ENCODE measurements at regions not wholly inside any gene's neighbourhood (a gene's known extent, or its start where the extent isn't known, plus 50 kb on each side); places are given as distances from the start of the nearest gene placed in this dataset.

DNA sequence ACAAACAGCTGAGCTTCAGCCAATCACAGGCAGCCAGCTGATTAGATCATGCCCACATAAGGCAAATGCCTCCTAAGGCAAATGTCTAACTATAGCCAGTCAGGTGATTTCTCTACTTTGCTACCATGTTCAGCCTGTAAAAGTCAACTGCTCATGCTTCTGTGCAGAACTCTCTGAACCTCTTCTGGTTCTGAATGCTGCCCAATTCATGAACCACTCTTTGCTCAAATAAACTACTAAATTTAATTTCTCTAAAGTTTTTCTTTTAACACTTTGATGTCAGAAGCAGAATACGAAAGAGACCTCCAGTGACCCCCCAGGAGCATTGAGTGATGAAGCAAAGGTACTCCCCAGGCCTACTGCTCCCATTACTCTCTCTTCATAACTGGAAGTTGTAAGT lies 240.7 kb upstream of the IPO5 start (continued):
- no peak for TF ChIP-seq REST (IDR thresholded peaks at IDR 0.05; ENCODE audit: unreplicated experiment)
- no peak for TF ChIP-seq POLR2AphosphoS5 (IDR thresholded peaks at IDR 0.05; ENCODE audit: low read depth)

- Mint-ChIP-seq H3K9me3 (0 out of 3 replicates have a peak, but pooled peaks cover 6% of the 10 kb centered on the region), H3K4me1 (no peaks in the 10 kb centered on the region), H3K36me3 (ENCODE audit: low read depth) (no peaks in the 10 kb centered on the region), H3K4me3 (no peak overlapping the region), H3K27ac (no peak overlapping the region), H3K27me3 (ENCODE audit: insufficient read depth, low read depth, poor library complexity) (no peaks in the 10 kb centered on the region)
- no peaks in the 10 kb centered on the region for H3K4me1 ChIP-seq (ENCODE audit: insufficient read depth)
- H4K20me1 ChIP-seq (replicated peaks; ENCODE audit: insufficient read depth), result no peaks in the 10 kb centered on the region
- ATAC-seq (no peak), DNase-seq (ENCODE audit: low spot score) (no peak)
- H3K79me2 ChIP-seq (replicated peaks; ENCODE audit: insufficient read depth), result no peaks in the 10 kb centered on the region
- H3K9me2 ChIP-seq (ENCODE audit: insufficient read depth), result no peaks in the 10 kb centered on the region
- no peaks in the 10 kb centered on the region for H3K27me3 ChIP-seq (ENCODE audit: insufficient read depth)
- H3K36me3 ChIP-seq (ENCODE audit: insufficient read depth), result no peaks in the 10 kb centered on the region
- H3F3A ChIP-seq (replicated peaks; ENCODE audit: low read depth), result no peaks in the 10 kb centered on the region
- no peak overlapping the region for H3K4me3 ChIP-seq
- no peak for TF ChIP-seq STAT1 (IDR thresholded peaks at IDR 0.05; ENCODE audit: unreplicated experiment)
- TF ChIP-seq, protein P1, sequence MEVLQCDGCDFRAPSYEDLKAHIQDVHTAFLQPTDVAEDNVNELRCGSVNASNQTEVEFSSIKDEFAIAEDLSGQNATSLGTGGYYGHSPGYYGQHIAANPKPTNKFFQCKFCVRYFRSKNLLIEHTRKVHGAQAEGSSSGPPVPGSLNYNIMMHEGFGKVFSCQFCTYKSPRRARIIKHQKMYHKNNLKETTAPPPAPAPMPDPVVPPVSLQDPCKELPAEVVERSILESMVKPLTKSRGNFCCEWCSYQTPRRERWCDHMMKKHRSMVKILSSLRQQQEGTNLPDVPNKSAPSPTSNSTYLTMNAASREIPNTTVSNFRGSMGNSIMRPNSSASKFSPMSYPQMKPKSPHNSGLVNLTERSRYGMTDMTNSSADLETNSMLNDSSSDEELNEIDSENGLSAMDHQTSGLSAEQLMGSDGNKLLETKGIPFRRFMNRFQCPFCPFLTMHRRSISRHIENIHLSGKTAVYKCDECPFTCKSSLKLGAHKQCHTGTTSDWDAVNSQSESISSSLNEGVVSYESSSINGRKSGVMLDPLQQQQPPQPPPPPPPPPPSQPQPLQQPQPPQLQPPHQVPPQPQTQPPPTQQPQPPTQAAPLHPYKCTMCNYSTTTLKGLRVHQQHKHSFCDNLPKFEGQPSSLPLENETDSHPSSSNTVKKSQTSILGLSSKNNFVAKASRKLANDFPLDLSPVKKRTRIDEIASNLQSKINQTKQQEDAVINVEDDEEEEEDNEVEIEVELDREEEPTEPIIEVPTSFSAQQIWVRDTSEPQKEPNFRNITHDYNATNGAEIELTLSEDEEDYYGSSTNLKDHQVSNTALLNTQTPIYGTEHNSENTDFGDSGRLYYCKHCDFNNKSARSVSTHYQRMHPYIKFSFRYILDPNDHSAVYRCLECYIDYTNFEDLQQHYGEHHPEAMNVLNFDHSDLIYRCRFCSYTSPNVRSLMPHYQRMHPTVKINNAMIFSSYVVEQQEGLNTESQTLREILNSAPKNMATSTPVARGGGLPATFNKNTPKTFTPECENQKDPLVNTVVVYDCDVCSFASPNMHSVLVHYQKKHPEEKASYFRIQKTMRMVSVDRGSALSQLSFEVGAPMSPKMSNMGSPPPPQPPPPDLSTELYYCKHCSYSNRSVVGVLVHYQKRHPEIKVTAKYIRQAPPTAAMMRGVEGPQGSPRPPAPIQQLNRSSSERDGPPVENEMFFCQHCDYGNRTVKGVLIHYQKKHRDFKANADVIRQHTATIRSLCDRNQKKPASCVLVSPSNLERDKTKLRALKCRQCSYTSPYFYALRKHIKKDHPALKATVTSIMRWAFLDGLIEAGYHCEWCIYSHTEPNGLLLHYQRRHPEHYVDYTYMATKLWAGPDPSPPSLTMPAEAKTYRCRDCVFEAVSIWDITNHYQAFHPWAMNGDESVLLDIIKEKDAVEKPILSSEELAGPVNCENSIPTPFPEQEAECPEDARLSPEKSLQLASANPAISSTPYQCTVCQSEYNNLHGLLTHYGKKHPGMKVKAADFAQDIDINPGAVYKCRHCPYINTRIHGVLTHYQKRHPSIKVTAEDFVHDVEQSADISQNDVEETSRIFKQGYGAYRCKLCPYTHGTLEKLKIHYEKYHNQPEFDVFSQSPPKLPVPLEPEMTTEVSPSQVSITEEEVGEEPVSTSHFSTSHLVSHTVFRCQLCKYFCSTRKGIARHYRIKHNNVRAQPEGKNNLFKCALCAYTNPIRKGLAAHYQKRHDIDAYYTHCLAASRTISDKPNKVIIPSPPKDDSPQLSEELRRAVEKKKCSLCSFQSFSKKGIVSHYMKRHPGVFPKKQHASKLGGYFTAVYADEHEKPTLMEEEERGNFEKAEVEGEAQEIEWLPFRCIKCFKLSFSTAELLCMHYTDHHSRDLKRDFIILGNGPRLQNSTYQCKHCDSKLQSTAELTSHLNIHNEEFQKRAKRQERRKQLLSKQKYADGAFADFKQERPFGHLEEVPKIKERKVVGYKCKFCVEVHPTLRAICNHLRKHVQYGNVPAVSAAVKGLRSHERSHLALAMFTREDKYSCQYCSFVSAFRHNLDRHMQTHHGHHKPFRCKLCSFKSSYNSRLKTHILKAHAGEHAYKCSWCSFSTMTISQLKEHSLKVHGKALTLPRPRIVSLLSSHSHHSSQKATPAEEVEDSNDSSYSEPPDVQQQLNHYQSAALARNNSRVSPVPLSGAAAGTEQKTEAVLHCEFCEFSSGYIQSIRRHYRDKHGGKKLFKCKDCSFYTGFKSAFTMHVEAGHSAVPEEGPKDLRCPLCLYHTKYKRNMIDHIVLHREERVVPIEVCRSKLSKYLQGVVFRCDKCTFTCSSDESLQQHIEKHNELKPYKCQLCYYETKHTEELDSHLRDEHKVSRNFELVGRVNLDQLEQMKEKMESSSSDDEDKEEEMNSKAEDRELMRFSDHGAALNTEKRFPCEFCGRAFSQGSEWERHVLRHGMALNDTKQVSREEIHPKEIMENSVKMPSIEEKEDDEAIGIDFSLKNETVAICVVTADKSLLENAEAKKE (CRISPR knock-in tag; IDR thresholded peaks at IDR 0.05), result no peak
- no peak for TF ChIP-seq ZNF331 (CRISPR knock-in tag; IDR thresholded peaks at IDR 0.05; ENCODE audit: low read depth)
- H3K4me2 ChIP-seq, result no peak overlapping the region
- H2AFZ ChIP-seq, result no peak overlapping the region
- no peak overlapping the region for H3K27ac ChIP-seq (ENCODE audit: low read depth)
These were observed 237.7 kb upstream of the IPO5 start for GRCh38 chr13:97715763-97716162.
